SK-N-SH treated with all-trans-retinoic acid at 6 μM for 48 hours (cell line): ENCODE measurements at regions not wholly inside any gene's neighbourhood (a gene's known extent, or its start where the extent isn't known, plus 50 kb on each side); places are given as distances from the start of the nearest gene placed in this dataset.
"Not testable (repeated sequence)": the region's sequence is repeated elsewhere in the genome, so short reads cannot be mapped to it uniquely, and the experiment has no call there.

Experiments used
- ATAC-seq: fragments of 200-7000 bp; cut with Tn5 transposase; 3 replicates; pipeline ENCODE4 v1.9.1; 2020; ENCODE audit warnings: mild to moderate bottlenecking, moderate library complexity
- ARNTL ChIP-seq: fragments of 450-650 bp; formaldehyde crosslinking; IDR thresholded peaks from 2 replicates; pipeline ENCODE4 v1.5.0; 2020; ENCODE audit warnings: low read depth, mild to moderate bottlenecking, moderate library complexity, borderline replicate concordance
- CREB5 ChIP-seq: fragments of 250-450 bp; sonication (Bioruptor Pico); IDR thresholded peaks from 2 replicates; pipeline ENCODE4 v1.5.1; 2020; ENCODE audit warnings: low read depth, mild to moderate bottlenecking, moderate library complexity
- CSRNP3 ChIP-seq: fragments of 250-450 bp; sonication (Bioruptor Pico); IDR thresholded peaks from 2 replicates; pipeline ENCODE4 v1.5.1; 2021; ENCODE audit warnings: mild to moderate bottlenecking, moderate library complexity
- GLIS3 ChIP-seq: fragments of 250-450 bp; sonication (Bioruptor Pico); IDR thresholded peaks from 2 replicates; pipeline ENCODE4 v1.5.0; 2020; ENCODE audit warnings: mild to moderate bottlenecking, moderate library complexity
- OSR1 ChIP-seq: fragments of 250-450 bp; sonication (Bioruptor Pico); IDR thresholded peaks from 2 replicates; pipeline ENCODE4 v1.8.0; 2022; ENCODE audit warnings: moderate library complexity, mild to moderate bottlenecking, inconsistent platforms
- PATZ1 ChIP-seq: fragments of 250-450 bp; sonication (Bioruptor Pico); IDR thresholded peaks from 2 replicates; pipeline ENCODE4 v1.8.0; 2020; ENCODE audit warnings: mild to moderate bottlenecking, moderate library complexity, borderline replicate concordance
- POU6F1 ChIP-seq: fragments of 250-450 bp; sonication (Bioruptor Pico); IDR thresholded peaks from 2 replicates; pipeline ENCODE4 v1.8.0; 2021; ENCODE audit warnings: low read depth, mild to moderate bottlenecking, moderate library complexity, borderline replicate concordance
- PPARA ChIP-seq: fragments of 250-450 bp; sonication (Bioruptor Pico); IDR thresholded peaks from 2 replicates; pipeline ENCODE4 v1.5.0; 2020; ENCODE audit warnings: mild to moderate bottlenecking, borderline replicate concordance
- SNAI2 ChIP-seq: fragments of 250-450 bp; sonication (Bioruptor Pico); IDR thresholded peaks from 2 replicates; pipeline ENCODE4 v1.5.0; 2020; ENCODE audit warnings: mild to moderate bottlenecking, moderate library complexity
- TCF4 ChIP-seq: fragments of 250-450 bp; sonication (Bioruptor Pico); IDR thresholded peaks from 2 replicates; pipeline ENCODE4 v1.8.0; 2021; ENCODE audit warnings: mild to moderate bottlenecking, moderate library complexity, borderline replicate concordance
- TOX ChIP-seq: fragments of 250-450 bp; sonication (Bioruptor Pico); IDR thresholded peaks from 2 replicates; pipeline ENCODE4 v1.8.0; 2021; ENCODE audit warnings: mild to moderate bottlenecking, moderate library complexity, borderline replicate concordance
- TSHZ2 ChIP-seq: fragments of 250-450 bp; sonication (Bioruptor Pico); IDR thresholded peaks from 2 replicates; pipeline ENCODE4 v1.5.0; 2020; ENCODE audit warnings: mild to moderate bottlenecking, moderate library complexity
- ZC3H10 ChIP-seq: fragments of 250-450 bp; sonication (Bioruptor Pico); IDR thresholded peaks from 2 replicates; pipeline ENCODE4 v1.5.1; 2021; ENCODE audit warnings: mild to moderate bottlenecking, moderate library complexity
- ZFP3 ChIP-seq: fragments of 250-450 bp; sonication (Bioruptor Pico); IDR thresholded peaks from 2 replicates; pipeline ENCODE4 v1.5.0; 2020; ENCODE audit warnings: mild to moderate bottlenecking, moderate library complexity
- ZFP30 ChIP-seq: fragments of 450-650 bp; formaldehyde crosslinking; IDR thresholded peaks from 2 replicates; pipeline ENCODE4 v1.5.0; 2022; ENCODE audit warnings: mild to moderate bottlenecking, moderate library complexity
- ZNF565 ChIP-seq: fragments of 450-650 bp; formaldehyde crosslinking; conservative IDR thresholded peaks from 2 replicates; pipeline ENCODE4 v1.5.0; 2020; ENCODE audit warnings: low read depth, mild to moderate bottlenecking, moderate library complexity
- ZNF70 ChIP-seq: fragments of 450-650 bp; formaldehyde crosslinking; IDR thresholded peaks from 2 replicates; pipeline ENCODE4 v1.5.0; 2020; ENCODE audit warnings: mild to moderate bottlenecking, moderate library complexity

GRCh38 chr5:111829701-111830100, 72.7 kb upstream of the NREP start:
- ATAC-seq = peak; percentile 88

GRCh38 chr5:111826064-111826463, 69.1 kb upstream of the NREP start:
- no peak for ATAC-seq
- TF ChIP-seq TCF4 (CRISPR knock-in tag) (no peak), POU6F1 (CRISPR knock-in tag) (no peak), CREB5 (CRISPR knock-in tag) (no peak), ZC3H10 (CRISPR knock-in tag) (no peak), TOX (CRISPR knock-in tag) (no peak), OSR1 (no peak), ZFP3 (no peak), ZFP30 (CRISPR knock-in tag) (no peak), CSRNP3 (CRISPR knock-in tag) (no peak)

More at GRCh38 chr5:111829701-111830100, 72.7 kb upstream of the NREP start:
- 0 out of 2 replicates have a peak, but pooled peaks have one; percentile 42 for TF ChIP-seq CREB5 (CRISPR knock-in tag)
- no peak for TF ChIP-seq ZNF70 (CRISPR knock-in tag)
- TF ChIP-seq TOX (CRISPR knock-in tag) = no peak

GRCh38 chr5:111820072-111820471, 63.1 kb upstream of the NREP start:
- TF ChIP-seq PATZ1 = no peak
- TF ChIP-seq PPARA (CRISPR knock-in tag) = no peak
- no peak for TF ChIP-seq SNAI2 (CRISPR knock-in tag)
- no peak for TF ChIP-seq ARNTL (CRISPR knock-in tag)
- no peak for TF ChIP-seq OSR1
- no peak for TF ChIP-seq ZFP3
- no peak for TF ChIP-seq CREB5 (CRISPR knock-in tag)
- TF ChIP-seq ZNF565 (CRISPR knock-in tag) = no peak
- no peak for TF ChIP-seq GLIS3 (CRISPR knock-in tag)
- no peak for TF ChIP-seq ZNF70 (CRISPR knock-in tag)
- no peak for TF ChIP-seq ZFP30 (CRISPR knock-in tag)
- TF ChIP-seq TSHZ2 = no peak
- TF ChIP-seq, all 23 proteins: peak for 0
- ATAC-seq = no peak

GRCh38 chr5:111819028-111819427, 62.0 kb upstream of the NREP start:
- ATAC-seq = not testable (repeated sequence)
